GM06990 (cell line): ENCODE measurements at regions not wholly inside any gene's neighbourhood (a gene's known extent, or its start where the extent isn't known, plus 50 kb on each side); places are given as distances from the start of the nearest gene placed in this dataset.

ENCODE experiments used
- DNase-seq: peaks from one replicate; pipeline ENCODE4 v3.0.0-alpha.2; 2011; ENCODE audit not compliant: insufficient read length; ENCODE audit errors: extremely low read depth
- H3K27me3 ChIP-seq: replicated peaks from 2 replicates; pipeline ENCODE4 v1.6.0; 2011; ENCODE audit warnings: low read length; ENCODE audit not compliant: control insufficient read depth, insufficient read depth
- H3K36me3 ChIP-seq: 2 replicates; pipeline ENCODE4 v1.5.1; 2011; ENCODE audit warnings: low read length; ENCODE audit not compliant: control insufficient read depth, insufficient read depth
- H3K4me3 ChIP-seq: replicated peaks from 2 replicates; pipeline ENCODE4 v1.5.1; 2011; ENCODE audit warnings: low read depth, mild to moderate bottlenecking, control low read depth, low read length
- CTCF ChIP-seq: IDR thresholded peaks from 2 replicates; pipeline ENCODE4 v1.5.1; 2011; ENCODE audit warnings: low read length, control low read depth, mild to moderate bottlenecking, inconsistent platforms; ENCODE audit not compliant: insufficient read depth, poor library complexity, severe bottlenecking

GRCh38 chr2:5501807-5502206 is 190.4 kb upstream of the SOX11 start:
- Histone ChIP-seq H3K4me3 (no peak overlapping the region), H3K36me3 (no peaks in the 10 kb centered on the region), H3K27me3 (no peaks in the 10 kb centered on the region)
- DNase-seq: no peak
- no peak for TF ChIP-seq CTCF

GRCh38 chr2:5502385-5502784 is 189.8 kb upstream of the SOX11 start:
- no peak overlapping the region for H3K4me3 ChIP-seq
- H3K36me3 ChIP-seq: no peaks in the 10 kb centered on the region
- TF ChIP-seq CTCF: no peak
- no peaks in the 10 kb centered on the region for H3K27me3 ChIP-seq
- DNase-seq: no peak

- no peak for TF ChIP-seq CTCF
- Histone ChIP-seq H3K27me3 (no peaks in the 10 kb centered on the region), H3K4me3 (no peak overlapping the region), H3K36me3 (no peaks in the 10 kb centered on the region)
- no peak for DNase-seq
Measured at GRCh38 chr2:5504756-5505155, 187.4 kb upstream of the SOX11 start.

GRCh38 chr2:5507367-5507766 is 184.8 kb upstream of the SOX11 start:
- no peak overlapping the region for H3K4me3 ChIP-seq
- no peak for DNase-seq
- no peaks in the 10 kb centered on the region for H3K36me3 ChIP-seq
- no peak for TF ChIP-seq CTCF
- H3K27me3 ChIP-seq: no peaks in the 10 kb centered on the region

GRCh38 chr2:5509362-5509761 is 182.8 kb upstream of the SOX11 start:
- H3K27me3 ChIP-seq: no peaks in the 10 kb centered on the region
- DNase-seq: no peak
- H3K36me3 ChIP-seq: no peaks in the 10 kb centered on the region
- H3K4me3 ChIP-seq: no peak overlapping the region
- TF ChIP-seq CTCF: no peak

GRCh38 chr2:5510082-5510481 is 182.1 kb upstream of the SOX11 start:
- DNase-seq: no peak
- H3K4me3 ChIP-seq: no peak overlapping the region
- H3K27me3 ChIP-seq: no peaks in the 10 kb centered on the region
- TF ChIP-seq CTCF: no peak
- no peaks in the 10 kb centered on the region for H3K36me3 ChIP-seq
